GM19397 (cell line): ENCODE measurements at regions not wholly inside any gene's neighbourhood (a gene's known extent, or its start where the extent isn't known, plus 50 kb on each side); places are given as distances from the start of the nearest gene placed in this dataset.

Experiments used
- ATAC-seq: cut with Tn5 transposase; IDR thresholded peaks from one replicate; pipeline ENCODE4 v1.9.1; 2021; ENCODE audit warnings: mild to moderate bottlenecking, moderate library complexity; ENCODE audit not compliant: unreplicated experiment

GRCh38 chr7:47221826-47222225 is 360.1 kb downstream of the TNS3 start:
- no peak for ATAC-seq

GRCh38 chr7:47218378-47219176 is 363.3 kb downstream of the TNS3 start:
- ATAC-seq = no peak

- no peak for ATAC-seq
Measured at GRCh38 chr7:47217570-47218360, 364.1 kb downstream of the TNS3 start.

- no peak for ATAC-seq
Measured at GRCh38 chr7:47217086-47217485, 364.8 kb downstream of the TNS3 start.

- no peak for ATAC-seq
Measured at GRCh38 chr7:47216439-47216838, 365.5 kb downstream of the TNS3 start.

GRCh38 chr7:47215640-47216039 is 366.3 kb downstream of the TNS3 start:
- ATAC-seq = no peak

- ATAC-seq = no peak
Measured at GRCh38 chr7:47215049-47215448, 366.9 kb downstream of the TNS3 start.

GRCh38 chr7:47213276-47213675 is 368.6 kb downstream of the TNS3 start:
- ATAC-seq = no peak

- peak; percentile 60 for ATAC-seq
Measured at GRCh38 chr7:47211519-47211973, 370.4 kb downstream of the TNS3 start.

- no peak for ATAC-seq
Measured at GRCh38 chr7:47210281-47210854, 371.5 kb downstream of the TNS3 start.

GRCh38 chr7:47207956-47208355 is 374.0 kb downstream of the TNS3 start:
- no peak for ATAC-seq

GRCh38 chr7:47204709-47205108 is 377.2 kb downstream of the TNS3 start:
- no peak for ATAC-seq

GRCh38 chr7:47202146-47202783 is 379.6 kb downstream of the TNS3 start:
- ATAC-seq = no peak

GRCh38 chr7:47198159-47198558 is 383.8 kb downstream of the TNS3 start:
- no peak for ATAC-seq

GRCh38 chr7:47197486-47197885 is 384.4 kb downstream of the TNS3 start:
- ATAC-seq = no peak

- no peak for ATAC-seq
Measured at GRCh38 chr7:47196737-47197136, 385.2 kb downstream of the TNS3 start.

- ATAC-seq = no peak
Measured at GRCh38 chr7:47196106-47196645, 385.7 kb downstream of the TNS3 start.

- ATAC-seq = no peak
Measured at GRCh38 chr7:47195641-47196040, 386.3 kb downstream of the TNS3 start.

- ATAC-seq = no peak
Measured at GRCh38 chr7:47194516-47195057, 387.3 kb downstream of the TNS3 start.

- no peak for ATAC-seq
Measured at GRCh38 chr7:47192978-47193377, 388.9 kb downstream of the TNS3 start.

GRCh38 chr7:47191876-47192291 is 390.0 kb downstream of the TNS3 start:
- ATAC-seq = no peak
